WTC11 (cell line): ENCODE measurements at regions not wholly inside any gene's neighbourhood (a gene's known extent, or its start where the extent isn't known, plus 50 kb on each side); places are given as distances from the start of the nearest gene placed in this dataset.

Experiments
- ATAC-seq: fragments of 200-7000 bp; cut with Tn5 transposase; 2 replicates; pipeline ENCODE4 v1.10.0; 2021; ENCODE audit warnings: mild to moderate bottlenecking, moderate library complexity
- CTCF ChIA-PET: fragments of 300-600 bp; sonication (Branson Sonifier 250); formaldehyde crosslinking; loops from one replicate; lab custom pipeline; 2021; ENCODE audit warnings: antibody characterized with exemption; lab: Charles Lee
- POLR2A ChIA-PET: fragments of 350-600 bp; sonication (Branson Sonifier 250); formaldehyde crosslinking; loops from one replicate; lab custom pipeline; 2021; ENCODE audit warnings: antibody characterized with exemption; lab: Charles Lee
- DNase-seq: peaks from one replicate; pipeline ENCODE4 v3.0.0; 2021; ENCODE audit warnings: low spot score
- H3K27ac Mint-ChIP-seq: 2 replicates; pipeline ENCODE4 v1.8.0; 2021; ENCODE audit warnings: mixed read lengths
- H3K27me3 Mint-ChIP-seq: 2 replicates; pipeline ENCODE4 v1.8.0; 2021; ENCODE audit warnings: low read depth, mild to moderate bottlenecking, moderate library complexity, mixed read lengths
- H3K36me3 Mint-ChIP-seq: 2 replicates; pipeline ENCODE4 v1.8.0; 2021; ENCODE audit warnings: mixed read lengths
- H3K4me1 Mint-ChIP-seq: 2 replicates; pipeline ENCODE4 v1.8.0; 2022; ENCODE audit warnings: mixed read lengths
- H3K4me3 Mint-ChIP-seq: 2 replicates; pipeline ENCODE4 v1.8.0; 2021; ENCODE audit warnings: mild to moderate bottlenecking, moderate library complexity, mixed read lengths
- H3K9me3 Mint-ChIP-seq: 2 replicates; pipeline ENCODE4 v1.8.0; 2021; ENCODE audit warnings: mixed read lengths
- ETV6 ChIP-seq: sonication (generic); formaldehyde crosslinking; IDR thresholded peaks from 2 replicates; pipeline ENCODE4 v1.8.1; 2022; ENCODE audit warnings: mild to moderate bottlenecking, missing genetic modification reagents
- FOXP1 ChIP-seq: sonication (generic); formaldehyde crosslinking; IDR thresholded peaks from 2 replicates; pipeline ENCODE4 v1.8.0; 2022; ENCODE audit warnings: missing genetic modification reagents, mild to moderate bottlenecking, moderate library complexity, borderline replicate concordance
- FOXP4 ChIP-seq: sonication (generic); formaldehyde crosslinking; IDR thresholded peaks from 2 replicates; pipeline ENCODE4 v1.8.0; 2022; ENCODE audit warnings: mild to moderate bottlenecking, missing genetic modification reagents
- NR2C2 ChIP-seq: sonication (generic); formaldehyde crosslinking; IDR thresholded peaks from 2 replicates; pipeline ENCODE4 v1.8.0; 2022; ENCODE audit warnings: mild to moderate bottlenecking, missing genetic modification reagents
- OVOL2 ChIP-seq: fragments of 250-450 bp; sonication (Bioruptor Pico); IDR thresholded peaks from 2 replicates; pipeline ENCODE4 v1.9.0; 2021; ENCODE audit warnings: mild to moderate bottlenecking, borderline replicate concordance
- SP1 ChIP-seq: sonication (generic); formaldehyde crosslinking; conservative IDR thresholded peaks from 2 replicates; pipeline ENCODE4 v1.8.1; 2022; ENCODE audit warnings: missing genetic modification reagents
- ZNF121 ChIP-seq: sonication (generic); formaldehyde crosslinking; IDR thresholded peaks from 2 replicates; pipeline ENCODE4 v1.8.0; 2023; ENCODE audit warnings: missing genetic modification reagents
- ZNF532 ChIP-seq: fragments of 250-450 bp; sonication (Bioruptor Pico); IDR thresholded peaks from 2 replicates; pipeline ENCODE4 v1.9.0; 2021; ENCODE audit warnings: mild to moderate bottlenecking, borderline replicate concordance
- TF ChIP-seq, protein P1 (sequence below): fragments of 200-600 bp; IDR thresholded peaks from 2 replicates; pipeline ENCODE4 v1.8.0; 2022; ENCODE audit warnings: antibody characterized with exemption
- TF ChIP-seq, protein P2 (sequence below): sonication (generic); formaldehyde crosslinking; IDR thresholded peaks from 2 replicates; pipeline ENCODE4 v1.8.1; 2023; ENCODE audit warnings: mild to moderate bottlenecking, moderate library complexity, missing genetic modification reagents
- TF ChIP-seq, protein P3 (sequence below): sonication (generic); formaldehyde crosslinking; IDR thresholded peaks from 2 replicates; pipeline ENCODE4 v1.8.1; 2023; ENCODE audit warnings: mild to moderate bottlenecking, missing genetic modification reagents, moderate library complexity

DNA sequence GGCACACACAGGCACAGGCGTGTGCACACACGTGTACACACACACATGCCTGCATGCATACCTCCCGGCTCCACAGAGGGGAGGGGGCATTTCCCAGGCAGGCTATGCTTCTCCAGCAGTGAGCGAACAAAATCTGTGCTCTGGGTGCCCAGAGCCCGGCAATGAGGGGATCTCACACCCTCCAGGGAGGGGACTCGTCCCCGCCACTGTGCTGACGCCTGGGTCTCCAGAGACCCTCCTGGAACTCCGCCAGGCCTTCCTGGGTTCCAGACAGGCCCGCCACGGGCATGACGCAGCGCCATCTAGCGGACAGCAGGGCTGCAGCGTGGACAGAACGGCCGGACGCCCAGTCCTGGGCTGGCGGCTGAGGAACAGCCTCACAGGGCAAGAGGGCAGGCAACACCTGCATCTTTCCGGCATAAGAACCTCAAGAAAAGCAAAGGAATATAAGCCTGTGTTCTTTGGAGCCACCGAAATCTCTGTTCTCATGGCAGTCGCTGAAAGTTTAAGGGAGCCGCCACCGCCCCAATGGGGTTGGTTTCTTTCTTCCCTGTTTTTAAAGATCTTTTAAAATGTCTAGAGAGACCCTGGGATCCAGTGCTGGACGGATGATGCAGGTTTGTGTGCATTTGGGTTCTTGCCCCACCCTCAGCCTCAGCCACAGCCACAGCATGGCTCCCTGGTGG, 135.6 kb upstream of the PPP1R26 start:
- ChIA-PET CTCF (interaction anchor here (0.7 to 2.5 kb wide), 6 partner anchors 27 to 257 kb away, joined by 3 to 16 read pairs (median 4); partner anchors contain the start of gene OLFM1), POLR2A (no interaction called here)
- H3K36me3 Mint-ChIP-seq: no peaks in the 10 kb centered on the region
- H3K4me3 Mint-ChIP-seq: no peak overlapping the region
- ATAC-seq (peak; percentile 80), DNase-seq (peak; percentile 91)
- no peaks in the 10 kb centered on the region for H3K9me3 Mint-ChIP-seq
- H3K27me3 Mint-ChIP-seq: no peaks in the 10 kb centered on the region
- peaks cover 34% of the 10 kb centered on the region for H3K4me1 Mint-ChIP-seq
- TF ChIP-seq ETV6 (CRISPR knock-in tag) (peak; percentile 60; the same call in 1 of the 2 replicates), FOXP4 (CRISPR knock-in tag) (peak; percentile 33; the same call in 1 of the 2 replicates), ZNF532 (0 out of 2 replicates have a peak, but pooled peaks have one; percentile 28), ZNF121 (CRISPR knock-in tag) (0 out of 2 replicates have a peak, but pooled peaks have one; percentile 32), SP1 (peak; percentile 57), FOXP1 (CRISPR knock-in tag) (peak; percentile 43; the same call in 1 of the 2 replicates), NR2C2 (no peak)
- TF ChIP-seq, protein P1, sequence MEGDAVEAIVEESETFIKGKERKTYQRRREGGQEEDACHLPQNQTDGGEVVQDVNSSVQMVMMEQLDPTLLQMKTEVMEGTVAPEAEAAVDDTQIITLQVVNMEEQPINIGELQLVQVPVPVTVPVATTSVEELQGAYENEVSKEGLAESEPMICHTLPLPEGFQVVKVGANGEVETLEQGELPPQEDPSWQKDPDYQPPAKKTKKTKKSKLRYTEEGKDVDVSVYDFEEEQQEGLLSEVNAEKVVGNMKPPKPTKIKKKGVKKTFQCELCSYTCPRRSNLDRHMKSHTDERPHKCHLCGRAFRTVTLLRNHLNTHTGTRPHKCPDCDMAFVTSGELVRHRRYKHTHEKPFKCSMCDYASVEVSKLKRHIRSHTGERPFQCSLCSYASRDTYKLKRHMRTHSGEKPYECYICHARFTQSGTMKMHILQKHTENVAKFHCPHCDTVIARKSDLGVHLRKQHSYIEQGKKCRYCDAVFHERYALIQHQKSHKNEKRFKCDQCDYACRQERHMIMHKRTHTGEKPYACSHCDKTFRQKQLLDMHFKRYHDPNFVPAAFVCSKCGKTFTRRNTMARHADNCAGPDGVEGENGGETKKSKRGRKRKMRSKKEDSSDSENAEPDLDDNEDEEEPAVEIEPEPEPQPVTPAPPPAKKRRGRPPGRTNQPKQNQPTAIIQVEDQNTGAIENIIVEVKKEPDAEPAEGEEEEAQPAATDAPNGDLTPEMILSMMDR: peak; percentile 90
- TF ChIP-seq, protein P2, sequence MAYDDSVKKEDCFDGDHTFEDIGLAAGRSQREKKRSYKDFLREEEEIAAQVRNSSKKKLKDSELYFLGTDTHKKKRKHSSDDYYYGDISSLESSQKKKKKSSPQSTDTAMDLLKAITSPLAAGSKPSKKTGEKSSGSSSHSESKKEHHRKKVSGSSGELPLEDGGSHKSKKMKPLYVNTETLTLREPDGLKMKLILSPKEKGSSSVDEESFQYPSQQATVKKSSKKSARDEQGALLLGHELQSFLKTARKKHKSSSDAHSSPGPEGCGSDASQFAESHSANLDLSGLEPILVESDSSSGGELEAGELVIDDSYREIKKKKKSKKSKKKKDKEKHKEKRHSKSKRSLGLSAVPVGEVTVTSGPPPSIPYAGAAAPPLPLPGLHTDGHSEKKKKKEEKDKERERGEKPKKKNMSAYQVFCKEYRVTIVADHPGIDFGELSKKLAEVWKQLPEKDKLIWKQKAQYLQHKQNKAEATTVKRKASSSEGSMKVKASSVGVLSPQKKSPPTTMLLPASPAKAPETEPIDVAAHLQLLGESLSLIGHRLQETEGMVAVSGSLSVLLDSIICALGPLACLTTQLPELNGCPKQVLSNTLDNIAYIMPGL (CRISPR knock-in tag): peak; percentile 53; the same call in 1 of the 2 replicates
- TF ChIP-seq, protein P3, sequence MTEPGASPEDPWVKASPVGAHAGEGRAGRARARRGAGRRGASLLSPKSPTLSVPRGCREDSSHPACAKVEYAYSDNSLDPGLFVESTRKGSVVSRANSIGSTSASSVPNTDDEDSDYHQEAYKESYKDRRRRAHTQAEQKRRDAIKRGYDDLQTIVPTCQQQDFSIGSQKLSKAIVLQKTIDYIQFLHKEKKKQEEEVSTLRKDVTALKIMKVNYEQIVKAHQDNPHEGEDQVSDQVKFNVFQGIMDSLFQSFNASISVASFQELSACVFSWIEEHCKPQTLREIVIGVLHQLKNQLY (CRISPR knock-in tag): no peak
- no peak overlapping the region for H3K27ac Mint-ChIP-seq

GRCh38 chr9:135344523-135344901, 135.1 kb upstream of the PPP1R26 start:
- Mint-ChIP-seq H3K27me3 (no peaks in the 10 kb centered on the region), H3K4me3 (no peak overlapping the region), H3K27ac (no peak overlapping the region), H3K36me3 (no peaks in the 10 kb centered on the region), H3K4me1 (peaks cover 29% of the 10 kb centered on the region), H3K9me3 (no peaks in the 10 kb centered on the region)
- TF ChIP-seq, protein P1: 0 out of 2 replicates have a peak, but pooled peaks have one; percentile 15
- no peak for TF ChIP-seq OVOL2 (CRISPR knock-in tag)
- CTCF ChIA-PET: interaction anchor here (1.0 to 2.5 kb wide), 5 partner anchors 27 to 257 kb away, joined by 3 to 16 read pairs (median 3); partner anchors contain the start of gene OLFM1
- DNase-seq: peak; percentile 25
- ATAC-seq: no peak
- POLR2A ChIA-PET: no interaction called here
